Esophagus squamous epithelium (tissue), 4 donors: ENCODE measurements at regions not wholly inside any gene's neighbourhood (a gene's known extent, or its start where the extent isn't known, plus 50 kb on each side); places are given as distances from the start of the nearest gene placed in this dataset.

Experiments used
- POLR2A ChIP-seq, 4 donors: fragments of 450-650 bp; IDR thresholded peaks; one replicate each; pipeline ENCODE4 v1.6.1; 2017; ENCODE audit warnings: antibody characterized with exemption in 4 of 4, mild to moderate bottlenecking in 4 of 4, moderate library complexity in 3 of 4
- TF ChIP-seq, protein P1 (sequence below), 6 experiments: fragments of 450-650 bp in 4 of 6; fragments of 200-600 bp in 2 of 6; sonication (generic) in 2 of 6; IDR thresholded peaks; one replicate each; pipeline ENCODE4 v1.5.1; 2016 to 2019; ENCODE audit warnings: antibody characterized with exemption in 6 of 6, mild to moderate bottlenecking in 4 of 6, moderate library complexity in 4 of 6

DNA sequence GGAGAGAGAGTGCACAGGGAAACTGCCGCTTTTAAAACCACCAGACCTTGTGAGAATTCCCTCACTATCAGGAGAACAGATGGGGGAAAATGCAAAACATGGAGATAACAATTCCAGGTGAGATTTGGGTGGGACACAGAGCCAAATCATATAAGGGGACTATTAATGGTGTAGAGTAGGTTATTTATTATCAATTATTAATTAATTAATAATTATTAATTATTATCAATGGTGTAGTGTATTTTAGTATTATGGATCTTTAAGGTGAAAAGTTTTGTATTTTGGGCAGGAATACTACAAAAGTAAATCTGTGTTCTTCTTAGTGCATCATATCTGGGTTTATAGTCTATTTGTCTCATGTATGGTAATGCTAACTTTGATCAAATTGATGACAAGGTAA is 377.7 kb upstream of the KCND2 start:
- TF ChIP-seq POLR2A (IDR thresholded peaks at IDR 0.05): no peak
- TF ChIP-seq, protein P1, sequence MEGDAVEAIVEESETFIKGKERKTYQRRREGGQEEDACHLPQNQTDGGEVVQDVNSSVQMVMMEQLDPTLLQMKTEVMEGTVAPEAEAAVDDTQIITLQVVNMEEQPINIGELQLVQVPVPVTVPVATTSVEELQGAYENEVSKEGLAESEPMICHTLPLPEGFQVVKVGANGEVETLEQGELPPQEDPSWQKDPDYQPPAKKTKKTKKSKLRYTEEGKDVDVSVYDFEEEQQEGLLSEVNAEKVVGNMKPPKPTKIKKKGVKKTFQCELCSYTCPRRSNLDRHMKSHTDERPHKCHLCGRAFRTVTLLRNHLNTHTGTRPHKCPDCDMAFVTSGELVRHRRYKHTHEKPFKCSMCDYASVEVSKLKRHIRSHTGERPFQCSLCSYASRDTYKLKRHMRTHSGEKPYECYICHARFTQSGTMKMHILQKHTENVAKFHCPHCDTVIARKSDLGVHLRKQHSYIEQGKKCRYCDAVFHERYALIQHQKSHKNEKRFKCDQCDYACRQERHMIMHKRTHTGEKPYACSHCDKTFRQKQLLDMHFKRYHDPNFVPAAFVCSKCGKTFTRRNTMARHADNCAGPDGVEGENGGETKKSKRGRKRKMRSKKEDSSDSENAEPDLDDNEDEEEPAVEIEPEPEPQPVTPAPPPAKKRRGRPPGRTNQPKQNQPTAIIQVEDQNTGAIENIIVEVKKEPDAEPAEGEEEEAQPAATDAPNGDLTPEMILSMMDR (IDR thresholded peaks at IDR 0.05): no peak
